GM19240 (cell line): ENCODE measurements at regions not wholly inside any gene's neighbourhood (a gene's known extent, or its start where the extent isn't known, plus 50 kb on each side); places are given as distances from the start of the nearest gene placed in this dataset.

ENCODE experiments used
- DNase-seq: peaks from one replicate; pipeline ENCODE4 v3.0.0; 2011; ENCODE audit warnings: low spot score; ENCODE audit not compliant: insufficient read length

GRCh38 chr14:25551674-25552073 is 501.7 kb upstream of the STXBP6 start:
- no peak for DNase-seq

DNA sequence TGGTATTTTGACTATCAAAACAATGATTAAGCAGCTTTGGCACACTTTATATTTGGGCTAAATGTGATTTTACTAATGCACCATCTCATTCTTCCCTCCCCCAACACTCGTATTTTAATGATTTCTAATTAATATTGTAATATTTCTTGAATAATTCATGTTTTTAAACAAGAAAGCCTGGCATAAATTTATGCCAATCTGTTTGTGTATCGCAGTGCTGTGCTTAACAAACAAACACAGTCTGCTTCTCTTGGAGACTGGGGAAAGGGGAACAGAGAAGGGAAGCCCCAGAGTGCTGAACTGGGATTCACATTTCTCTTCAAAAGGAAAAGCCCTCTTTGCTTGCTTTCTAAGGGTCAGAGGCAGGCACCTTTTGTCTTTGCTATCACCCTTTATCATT is 496.9 kb upstream of the STXBP6 start:
- DNase-seq, result no peak

DNA sequence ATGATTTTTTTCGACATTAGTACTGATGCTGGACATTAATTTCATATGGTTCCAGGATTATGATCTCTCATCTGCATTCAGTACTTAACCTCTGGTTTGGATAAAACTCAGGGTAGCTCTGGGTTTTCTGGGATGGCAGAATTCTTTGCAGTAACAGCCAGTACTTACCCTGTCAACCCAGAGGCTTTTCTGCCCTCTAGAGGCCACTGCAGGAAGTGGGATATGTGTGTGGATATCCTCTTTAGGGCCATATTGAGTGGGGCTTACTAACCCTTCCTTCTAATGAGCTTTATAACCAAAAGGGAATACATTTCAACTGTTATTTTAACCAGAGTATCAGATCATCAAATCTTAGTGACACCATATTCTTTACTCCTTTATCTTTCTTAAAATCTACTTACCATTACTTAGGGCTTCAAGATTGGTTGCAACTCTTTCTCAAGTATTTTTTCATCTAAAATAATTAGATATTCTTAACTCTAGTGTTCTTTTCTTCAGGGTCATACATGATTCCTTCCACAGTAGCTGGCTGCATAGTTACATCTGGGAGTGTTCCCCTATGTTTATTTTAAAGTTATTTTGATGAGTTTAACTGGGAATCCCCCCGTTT is 488.0 kb upstream of the STXBP6 start:
- no peak for DNase-seq

GRCh38 chr14:25526290-25526689 is 476.3 kb upstream of the STXBP6 start:
- no peak for DNase-seq

DNA sequence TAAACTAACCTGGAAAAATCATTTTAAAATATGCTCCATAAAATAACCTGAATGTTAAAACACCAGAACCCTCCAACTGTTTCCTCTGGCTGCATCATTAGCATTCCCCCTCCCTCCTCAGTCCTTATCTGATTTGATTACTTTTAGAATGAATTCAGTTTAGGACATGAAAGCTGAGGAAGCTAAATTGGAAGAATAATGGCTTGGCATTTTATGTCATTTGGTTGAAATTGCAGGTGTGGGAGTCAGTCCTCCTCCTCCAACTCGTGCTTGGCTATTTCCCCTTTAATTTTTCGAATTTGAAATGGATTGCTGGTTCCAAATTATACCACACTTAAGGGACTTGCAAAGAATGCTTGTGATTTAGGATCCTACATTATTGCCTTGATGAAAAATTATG is 473.0 kb upstream of the STXBP6 start:
- no peak for DNase-seq

DNA sequence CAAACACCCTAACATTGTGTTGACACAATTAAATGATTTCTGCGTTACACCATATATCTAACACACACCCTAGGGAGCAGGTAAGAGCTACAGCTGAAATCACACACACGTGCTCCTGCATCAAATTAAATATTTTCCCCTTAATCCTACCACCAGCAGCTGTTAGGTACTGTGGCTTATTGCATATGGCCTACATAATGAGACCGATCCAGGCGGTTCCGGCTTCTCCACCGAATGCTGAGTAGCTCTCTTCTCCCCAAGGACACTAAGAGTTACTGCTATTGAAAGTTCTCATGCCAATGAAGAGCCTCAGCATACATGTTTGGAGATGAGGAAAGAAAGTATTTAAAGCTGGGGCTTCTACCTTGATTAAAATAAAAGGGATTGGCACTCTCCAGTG is 472.2 kb upstream of the STXBP6 start:
- DNase-seq, result no peak

DNA sequence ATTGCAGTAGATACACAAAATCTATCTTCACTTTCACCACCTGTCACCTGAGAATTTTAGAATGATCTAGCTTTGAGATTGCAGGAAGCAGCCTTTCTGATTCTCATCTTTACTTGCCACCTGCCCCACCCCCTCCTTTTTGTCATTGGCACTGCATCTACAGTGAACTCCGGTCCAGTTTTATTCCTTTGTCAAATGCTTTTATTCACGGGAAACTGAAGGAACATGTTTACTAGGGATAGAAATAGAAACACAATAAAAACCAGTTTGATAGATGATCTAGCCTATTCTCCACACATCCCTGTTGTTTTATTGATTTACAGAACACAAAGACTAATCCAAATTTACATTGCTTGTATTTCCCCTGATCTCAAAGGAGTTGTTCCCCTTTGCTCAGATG is 471.7 kb upstream of the STXBP6 start:
- DNase-seq, result no peak

- no peak for DNase-seq
These were observed 470.9 kb upstream of the STXBP6 start for GRCh38 chr14:25520821-25521220.

DNA sequence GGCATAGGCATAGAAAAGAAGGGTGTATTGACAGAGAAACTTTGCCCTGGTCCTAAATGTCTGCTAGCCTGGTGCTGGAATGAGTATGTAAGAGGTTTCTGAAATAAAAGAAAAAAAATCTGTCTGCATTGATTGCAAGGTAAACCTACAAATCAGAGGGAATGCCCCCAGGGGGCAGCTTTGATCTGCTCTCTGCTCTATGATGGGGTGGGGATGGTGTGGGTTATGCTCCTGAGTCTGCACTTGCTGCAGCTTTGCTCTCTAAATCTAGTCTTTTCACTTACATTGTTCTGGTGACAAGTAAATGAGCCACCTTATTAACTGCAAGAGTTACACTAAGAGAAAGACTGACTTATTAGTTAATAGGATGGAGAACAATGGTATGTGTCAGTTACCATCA is 468.4 kb upstream of the STXBP6 start:
- no peak for DNase-seq

DNA sequence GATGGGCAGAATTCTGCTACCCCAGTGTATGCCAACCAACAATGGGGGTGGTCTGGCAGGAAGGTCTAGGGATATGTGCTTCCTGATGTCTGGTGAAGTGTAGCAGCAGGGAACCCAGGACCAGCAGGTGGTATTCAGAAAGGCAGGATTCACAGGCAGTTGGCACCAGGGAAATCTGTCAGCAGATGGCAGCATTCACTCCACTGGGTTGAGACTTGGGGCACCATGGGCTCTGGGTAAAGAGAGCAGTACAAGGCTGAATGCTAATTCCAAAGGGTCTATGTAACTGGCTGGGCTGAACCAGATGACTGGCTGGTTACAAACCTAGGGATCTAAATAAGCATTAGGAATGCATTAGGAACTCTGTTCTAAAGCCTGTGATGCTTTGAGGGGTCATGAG is 466.9 kb upstream of the STXBP6 start:
- no peak for DNase-seq

DNA sequence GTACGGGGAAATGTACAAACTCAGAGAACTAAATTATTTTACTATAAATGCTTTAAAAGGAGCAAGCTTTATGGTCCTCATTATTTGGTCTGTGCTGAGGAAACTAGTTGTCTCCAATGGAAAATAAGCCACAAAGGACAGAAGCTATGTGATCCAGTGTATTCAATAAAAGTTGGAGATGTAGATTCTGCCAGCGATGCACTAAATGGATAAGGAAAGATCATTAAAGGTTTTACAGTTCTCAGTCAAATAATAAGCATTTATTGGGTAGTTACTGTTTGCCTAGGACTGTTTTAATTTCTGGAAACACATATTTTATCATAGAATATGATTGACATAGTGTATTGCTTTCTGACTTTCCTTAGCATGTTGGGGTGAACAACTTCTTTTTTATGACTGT is 458.9 kb upstream of the STXBP6 start:
- DNase-seq, result no peak

DNA sequence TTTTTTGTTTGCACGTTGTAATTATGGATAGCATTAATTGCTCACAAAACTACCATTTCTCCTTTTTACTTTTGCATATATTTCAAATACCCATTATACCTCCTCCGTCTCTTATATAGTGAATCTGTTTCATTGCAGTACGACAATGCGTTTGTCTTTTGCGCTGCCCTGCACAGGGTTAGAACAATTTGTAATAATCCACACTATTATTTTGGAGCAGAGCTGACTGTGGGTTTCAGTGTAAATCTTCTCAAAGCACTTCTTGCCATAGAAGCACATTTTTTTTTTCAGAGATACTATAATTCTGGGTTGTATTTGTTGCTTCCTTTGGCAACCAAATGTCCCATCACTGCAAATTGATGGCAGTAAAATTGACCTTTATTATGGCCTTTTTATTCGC is 451.8 kb upstream of the STXBP6 start:
- no peak for DNase-seq

DNA sequence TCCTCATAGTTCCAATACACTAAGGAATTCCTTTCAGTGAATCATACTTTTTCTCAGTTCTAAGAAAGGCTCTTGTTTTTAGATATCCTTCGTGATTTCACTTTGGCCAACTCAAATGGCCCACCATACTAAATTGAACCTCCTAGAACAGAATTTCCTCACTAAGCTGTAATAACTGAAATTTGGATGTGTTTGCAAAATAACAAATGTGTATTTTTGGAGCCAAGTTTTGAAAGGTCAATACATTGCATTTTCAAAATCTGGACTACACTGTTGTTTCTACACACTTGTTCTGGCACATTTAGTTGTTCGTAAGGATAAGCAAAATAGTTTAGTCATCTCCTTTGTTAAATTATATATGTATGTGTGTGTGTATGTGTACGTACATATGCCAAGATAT is 439.0 kb upstream of the STXBP6 start:
- no peak for DNase-seq

- no peak for DNase-seq
These were observed 435.4 kb upstream of the STXBP6 start for GRCh38 chr14:25485381-25485780.

- no peak for DNase-seq
These were observed 435.0 kb upstream of the STXBP6 start for GRCh38 chr14:25484906-25485305.

DNA sequence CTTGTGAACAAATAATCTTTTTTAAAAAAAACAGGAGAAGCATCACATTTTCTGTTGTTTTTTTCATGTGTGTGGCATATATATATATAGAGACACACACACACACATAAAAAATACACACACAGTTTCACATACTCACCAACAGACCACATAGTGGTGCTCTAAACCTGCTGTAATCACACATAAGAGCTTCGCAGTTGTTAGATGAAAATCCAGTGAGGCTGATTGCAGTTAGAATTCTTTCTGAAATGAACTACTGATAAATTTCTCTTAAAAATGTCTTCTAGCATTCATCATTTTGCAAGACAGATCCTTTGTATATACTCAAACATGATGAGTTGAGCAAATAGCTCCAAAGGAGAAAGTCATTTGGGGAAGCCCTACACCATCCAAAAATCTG is 434.3 kb upstream of the STXBP6 start:
- no peak for DNase-seq

DNA sequence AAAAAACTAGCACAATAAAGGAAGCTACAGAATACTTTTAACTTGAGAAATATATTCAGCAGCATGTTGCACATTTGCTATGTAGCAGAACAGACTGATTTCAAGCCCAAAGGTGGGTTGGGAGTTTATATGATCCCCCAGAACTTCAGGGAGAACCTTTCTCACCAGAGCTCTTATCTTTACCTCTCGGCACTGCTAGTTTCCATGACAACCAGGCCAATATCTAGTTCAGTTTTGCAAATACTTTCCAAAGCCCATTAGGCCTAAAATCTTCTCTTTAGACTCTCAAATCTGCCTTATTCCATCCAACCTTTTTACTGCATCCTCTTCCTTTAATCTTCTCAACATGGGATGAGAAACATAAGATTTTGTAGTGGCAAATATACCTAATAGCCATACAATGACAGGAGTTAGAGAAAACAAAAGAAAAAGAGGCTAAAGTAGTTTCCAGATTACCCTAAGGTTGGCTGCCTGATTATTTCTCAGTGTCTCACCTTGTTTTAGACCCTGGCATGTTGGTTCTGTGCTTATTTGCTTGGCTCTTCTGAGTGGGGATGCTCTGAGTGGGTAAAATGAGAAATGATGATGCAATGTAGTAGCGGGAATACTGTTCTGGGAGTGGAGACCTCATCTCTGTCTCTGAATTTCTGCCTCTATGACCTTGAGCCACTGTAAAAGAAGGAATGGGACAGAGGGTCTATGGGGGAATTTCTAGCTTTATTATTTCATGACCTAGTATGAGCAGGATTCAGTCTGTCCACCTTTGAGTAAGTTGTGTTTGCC is 427.6 kb upstream of the STXBP6 start:
- no peak for DNase-seq

- DNase-seq, result no peak
These were observed 422.8 kb upstream of the STXBP6 start for GRCh38 chr14:25472700-25473099.

DNA sequence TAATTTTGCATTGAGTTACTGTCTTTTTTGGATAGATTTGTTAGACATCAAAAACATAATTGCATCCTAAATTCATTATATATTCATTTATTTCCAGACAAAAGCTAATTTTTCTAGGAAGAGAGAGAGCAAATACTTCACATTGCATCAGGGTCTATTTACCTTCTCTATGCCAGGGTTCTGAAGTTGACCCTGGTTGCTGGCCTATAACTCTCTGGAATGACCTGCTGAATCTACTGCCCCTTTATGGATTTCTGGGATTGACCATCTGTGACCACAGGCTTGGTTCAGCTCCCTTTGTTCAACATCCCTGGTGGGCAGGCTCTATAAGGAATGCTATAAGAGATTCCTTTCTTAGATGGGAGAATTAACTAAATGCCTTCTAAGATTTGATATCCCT is 414.8 kb upstream of the STXBP6 start:
- no peak for DNase-seq

GRCh38 chr14:25464078-25464477 is 414.1 kb upstream of the STXBP6 start:
- DNase-seq, result no peak

GRCh38 chr14:25463480-25463879 is 413.5 kb upstream of the STXBP6 start:
- no peak for DNase-seq

- DNase-seq, result no peak
These were observed 411.8 kb upstream of the STXBP6 start for GRCh38 chr14:25461780-25462179.

GRCh38 chr14:25444381-25444780 is 394.4 kb upstream of the STXBP6 start:
- no peak for DNase-seq
